ENCODE measurements at regions not wholly inside any gene's neighbourhood (a gene's known extent, or its start where the extent isn't known, plus 50 kb on each side); places are given as distances from the start of the nearest gene placed in this dataset.

GRCh38 chr11:87740968-87741367 is 434.3 kb downstream of the RAB38 start:
- no peak for TF ChIP-seq CTCF (conservative IDR thresholded peaks at IDR 0.05 in 1 of 2, IDR thresholded peaks at IDR 0.05 in 1 of 2; ENCODE audit: extremely low read depth in 1 of 2, insufficient read depth in 1 of 2, low read depth in 1 of 2, low read length in 2 of 2)
- no peak for TF ChIP-seq EZH2 (IDR thresholded peaks at IDR 0.05; ENCODE audit: borderline replicate concordance, low read length)

Data from mammary epithelial cell (primary cell).